ENCODE measurements at regions not wholly inside any gene's neighbourhood (a gene's known extent, or its start where the extent isn't known, plus 50 kb on each side); places are given as distances from the start of the nearest gene placed in this dataset.

GRCh38 chr5:72619677-72620076 is 112.5 kb upstream of the ZNF366 start:
- peaks cover 4% of the 10 kb centered on the region; the same call in 1 of the 2 replicates for H3K4me1 ChIP-seq (ENCODE audit: insufficient read depth, low read length)
- H3K9ac ChIP-seq (ENCODE audit: low read length), result no peak overlapping the region
- TF ChIP-seq CTCF (conservative IDR thresholded peaks at IDR 0.05; ENCODE audit: low read depth, low read length), result no peak
- no peak for TF ChIP-seq EZH2phosphoT487 (IDR thresholded peaks at IDR 0.05; ENCODE audit: borderline replicate concordance, low read length)
- TF ChIP-seq EZH2 (IDR thresholded peaks at IDR 0.05; ENCODE audit: low read length, unreplicated experiment), result no peak
- no peak for ATAC-seq
- no peaks in the 10 kb centered on the region for H4K20me1 ChIP-seq (ENCODE audit: low read length)
- no TSS peak for BruUV-seq (replicated peaks)
- intact Hi-C loops (cut with micrococcal nuclease), result loop anchor here (10.0 kb wide), 3 partner anchors 45 to 225 kb away; no protein-coding TSS in a partner anchor
- H2AFZ ChIP-seq (ENCODE audit: low read length), result no peak overlapping the region
- H3K27ac ChIP-seq (ENCODE audit: low read length), result no peak overlapping the region
- no peaks in the 10 kb centered on the region for H3K27me3 ChIP-seq (ENCODE audit: low read length)
- H3F3A ChIP-seq (ENCODE audit: low read length, unreplicated experiment), result no peaks in the 10 kb centered on the region
- H3K4me2 ChIP-seq (ENCODE audit: low read length), result no peak overlapping the region
- no peaks in the 10 kb centered on the region for H3K9me3 ChIP-seq (ENCODE audit: low read length)
- no peaks in the 10 kb centered on the region for H3K9me2 ChIP-seq (replicated peaks; ENCODE audit: low read length)
- no peak for DNase-seq
- ChIA-PET CTCF (no interaction called here), POLR2A (ENCODE audit: unreplicated experiment) (no interaction called here)
- no peaks in the 10 kb centered on the region for H3K36me3 ChIP-seq (ENCODE audit: low read depth, low read length)
- no peaks in the 10 kb centered on the region for H3K79me2 ChIP-seq (ENCODE audit: low read length)
- no peak overlapping the region for H3K4me3 ChIP-seq (ENCODE audit: low read length)

- DNase-seq (no peak), ATAC-seq (no peak)
- no peaks in the 10 kb centered on the region for H3K79me2 ChIP-seq (ENCODE audit: low read length)
- H3F3A ChIP-seq (ENCODE audit: low read length, unreplicated experiment), result no peaks in the 10 kb centered on the region
- H3K27me3 ChIP-seq (ENCODE audit: low read length), result no peaks in the 10 kb centered on the region
- no peak overlapping the region for H3K27ac ChIP-seq (ENCODE audit: low read length)
- POLR2A ChIA-PET (ENCODE audit: unreplicated experiment), result no interaction called here
- H3K4me1 ChIP-seq (ENCODE audit: insufficient read depth, low read length), result no peaks in the 10 kb centered on the region
- H3K9me2 ChIP-seq (replicated peaks; ENCODE audit: low read length), result no peaks in the 10 kb centered on the region
- no peak overlapping the region for H2AFZ ChIP-seq (ENCODE audit: low read length)
- no peaks in the 10 kb centered on the region for H3K36me3 ChIP-seq (ENCODE audit: low read depth, low read length)
- BruUV-seq (replicated peaks), result no TSS peak
- TF ChIP-seq EZH2 (IDR thresholded peaks at IDR 0.05; ENCODE audit: low read length, unreplicated experiment) (no peak), CTCF (conservative IDR thresholded peaks at IDR 0.05; ENCODE audit: low read depth, low read length) (no peak)
- no peaks in the 10 kb centered on the region for H3K9me3 ChIP-seq (ENCODE audit: low read length)
- H3K9ac ChIP-seq (ENCODE audit: low read length), result no peak overlapping the region
- H4K20me1 ChIP-seq (ENCODE audit: low read length), result no peaks in the 10 kb centered on the region
- H3K4me2 ChIP-seq (ENCODE audit: low read length), result no peak overlapping the region
- CTCF ChIA-PET, result no interaction called here
- no peak overlapping the region for H3K4me3 ChIP-seq (ENCODE audit: low read length)
- intact Hi-C loops (cut with micrococcal nuclease), result loop anchor here (10.0 kb wide), 3 partner anchors 46 to 226 kb away; no protein-coding TSS in a partner anchor
Observed at GRCh38 chr5:72619251-72619650, 112.0 kb upstream of the ZNF366 start.

- ATAC-seq (no peak), DNase-seq (no peak)
- no peak overlapping the region for H3K4me2 ChIP-seq (ENCODE audit: low read length)
- H3F3A ChIP-seq (ENCODE audit: low read length, unreplicated experiment), result no peaks in the 10 kb centered on the region
- H4K20me1 ChIP-seq (ENCODE audit: low read length), result no peaks in the 10 kb centered on the region
- POLR2A ChIA-PET (ENCODE audit: unreplicated experiment), result no interaction called here
- peaks cover 4% of the 10 kb centered on the region for H3K4me1 ChIP-seq (ENCODE audit: insufficient read depth, low read length)
- H3K36me3 ChIP-seq (ENCODE audit: low read depth, low read length), result no peaks in the 10 kb centered on the region
- no peaks in the 10 kb centered on the region for H3K9me2 ChIP-seq (replicated peaks; ENCODE audit: low read length)
- H3K9ac ChIP-seq (ENCODE audit: low read length), result no peak overlapping the region
- intact Hi-C loops (cut with micrococcal nuclease), result loop anchor here (10.0 kb wide), 3 partner anchors 46 to 226 kb away; no protein-coding TSS in a partner anchor
- no peaks in the 10 kb centered on the region for H3K27me3 ChIP-seq (ENCODE audit: low read length)
- H3K9me3 ChIP-seq (ENCODE audit: low read length), result no peaks in the 10 kb centered on the region
- H3K4me3 ChIP-seq (ENCODE audit: low read length), result no peak overlapping the region
- no peaks in the 10 kb centered on the region for H3K79me2 ChIP-seq (ENCODE audit: low read length)
- CTCF ChIA-PET, result no interaction called here
- no peak overlapping the region for H3K27ac ChIP-seq (ENCODE audit: low read length)
- no peak for TF ChIP-seq CTCF (conservative IDR thresholded peaks at IDR 0.05; ENCODE audit: low read depth, low read length)
- TF ChIP-seq EZH2phosphoT487 (IDR thresholded peaks at IDR 0.05; ENCODE audit: borderline replicate concordance, low read length), result no peak
- no peak for TF ChIP-seq EZH2 (IDR thresholded peaks at IDR 0.05; ENCODE audit: low read length, unreplicated experiment)
- H2AFZ ChIP-seq (ENCODE audit: low read length), result no peak overlapping the region
- BruUV-seq (replicated peaks), result no TSS peak
Observed at GRCh38 chr5:72618708-72619107, 111.5 kb upstream of the ZNF366 start.

Data from PC-3 (cell line).